ENCODE measurements at regions not wholly inside any gene's neighbourhood (a gene's known extent, or its start where the extent isn't known, plus 50 kb on each side); places are given as distances from the start of the nearest gene placed in this dataset.
"Not testable (repeated sequence)": the region's sequence is repeated elsewhere in the genome, so short reads cannot be mapped to it uniquely, and the experiment has no call there.

GRCh38 chr6:137977814-137978213 is 110.8 kb downstream of the TNFAIP3 start:
- ChIA-PET POLR2A (no interaction called here), CTCF (no interaction called here)
- H3K9me3 ChIP-seq (ENCODE audit: control insufficient read depth, insufficient read depth, low read depth, low read length), result no peaks in the 10 kb centered on the region
- H3K36me3 ChIP-seq (ENCODE audit: control insufficient read depth, insufficient read depth, low read length), result no peaks in the 10 kb centered on the region
- H3K27me3 ChIP-seq (ENCODE audit: control insufficient read depth, insufficient read depth, low read length), result no peaks in the 10 kb centered on the region
- peaks cover 12% of the 10 kb centered on the region for H3K4me1 ChIP-seq (ENCODE audit: control insufficient read depth, insufficient read depth, low read length)
- intact Hi-C loops (cut with micrococcal nuclease; ENCODE audit: unreplicated experiment), result no loop called here
- in situ Hi-C loops (cut with HindIII; ENCODE audit: low pct_unique_long_range_greater_than_20kb, low sequenced_read_pairs), result no loop called here
- no peak for DNase-seq (ENCODE audit: low read depth, low spot score)
- ATAC-seq, result no peak
- no TSS peak for BruUV-seq (replicated peaks)
- H3K27ac ChIP-seq (ENCODE audit: low read length), result peak overlapping the region; percentile 18; the same call in 1 of the 2 replicates
- TF ChIP-seq POLR2AphosphoS5 (IDR thresholded peaks at IDR 0.05; ENCODE audit: low read depth, low read length), result no peak
- TF ChIP-seq TCF7L2 (IDR thresholded peaks at IDR 0.05; ENCODE audit: low read depth, low read length), result no peak
- TF ChIP-seq CTCF (IDR thresholded peaks at IDR 0.05), result no peak
- TF ChIP-seq REST (IDR thresholded peaks at IDR 0.05; ENCODE audit: insufficient read depth in 1 of 2, low read depth in 2 of 2, low read length in 1 of 2), result no peak
- no peak for TF ChIP-seq SIN3A (IDR thresholded peaks at IDR 0.05; ENCODE audit: borderline replicate concordance, insufficient read depth, low read depth, low read length)
- H3K4me3 ChIP-seq (ENCODE audit: low read depth in 2 of 2, low read length in 2 of 2), result no peak overlapping the region

- CTCF ChIA-PET, result no interaction called here
- Histone ChIP-seq H3K9me3 (ENCODE audit: control insufficient read depth, insufficient read depth, low read depth, low read length) (no peaks in the 10 kb centered on the region), H3K36me3 (ENCODE audit: control insufficient read depth, insufficient read depth, low read length) (no peaks in the 10 kb centered on the region), H3K27me3 (ENCODE audit: control insufficient read depth, insufficient read depth, low read length) (no peaks in the 10 kb centered on the region), H3K4me1 (ENCODE audit: control insufficient read depth, insufficient read depth, low read length) (peaks cover 12% of the 10 kb centered on the region), H3K27ac (ENCODE audit: low read length) (peak overlapping the region; percentile 18; the same call in 1 of the 2 replicates), H3K4me3 (ENCODE audit: low read depth in 2 of 2, low read length in 2 of 2) (no peak overlapping the region)
- ATAC-seq, result peak; percentile 75
- intact Hi-C loops (cut with micrococcal nuclease; ENCODE audit: unreplicated experiment) (no loop called here), in situ Hi-C loops (cut with HindIII; ENCODE audit: low pct_unique_long_range_greater_than_20kb, low sequenced_read_pairs) (no loop called here)
- no TSS peak for BruUV-seq (replicated peaks)
- POLR2A ChIA-PET, result no interaction called here
- DNase-seq (ENCODE audit: low read depth, low spot score), result no peak
- no peak for TF ChIP-seq CTCF (IDR thresholded peaks at IDR 0.05)
- TF ChIP-seq REST (IDR thresholded peaks at IDR 0.05; ENCODE audit: insufficient read depth in 1 of 2, low read depth in 2 of 2, low read length in 1 of 2), result no peak
- no peak for TF ChIP-seq POLR2AphosphoS5 (IDR thresholded peaks at IDR 0.05; ENCODE audit: low read depth, low read length)
- no peak for TF ChIP-seq TCF7L2 (IDR thresholded peaks at IDR 0.05; ENCODE audit: low read depth, low read length)
- TF ChIP-seq SIN3A (IDR thresholded peaks at IDR 0.05; ENCODE audit: borderline replicate concordance, insufficient read depth, low read depth, low read length), result no peak
Measured at GRCh38 chr6:137978252-137978896, 111.3 kb downstream of the TNFAIP3 start.

- in situ Hi-C loops (cut with HindIII; ENCODE audit: low pct_unique_long_range_greater_than_20kb, low sequenced_read_pairs); H3K27me3 ChIP-seq (ENCODE audit: control insufficient read depth, insufficient read depth, low read length); CTCF ChIA-PET; BruUV-seq (replicated peaks); H3K9me3 ChIP-seq (ENCODE audit: control insufficient read depth, insufficient read depth, low read depth, low read length); H3K27ac ChIP-seq (ENCODE audit: low read length); H3K36me3 ChIP-seq (ENCODE audit: control insufficient read depth, insufficient read depth, low read length); intact Hi-C loops (cut with micrococcal nuclease; ENCODE audit: unreplicated experiment); H3K4me3 ChIP-seq (ENCODE audit: low read depth in 2 of 2, low read length in 2 of 2); ATAC-seq; DNase-seq (ENCODE audit: low read depth, low spot score); POLR2A ChIA-PET: not testable (repeated sequence)
- peaks cover 12% of the 10 kb centered on the region for H3K4me1 ChIP-seq (ENCODE audit: control insufficient read depth, insufficient read depth, low read length)
Measured at GRCh38 chr6:137979263-137979662, 112.2 kb downstream of the TNFAIP3 start.

All from Panc1 (cell line).